OCI-LY3 (cell line): ENCODE measurements at regions not wholly inside any gene's neighbourhood (a gene's known extent, or its start where the extent isn't known, plus 50 kb on each side); places are given as distances from the start of the nearest gene placed in this dataset.

Experiments used
- EZH2phosphoT487 ChIP-seq: fragments of 200-600 bp; shearing (Covaris generic); IDR thresholded peaks from 2 replicates; pipeline ENCODE4 v1.6.1; 2018; ENCODE audit warnings: antibody characterized with exemption, mixed run types, low read depth
- TF ChIP-seq, protein P1 (sequence below): fragments of 200-600, 300-600 bp; sonication (generic); IDR thresholded peaks from 2 replicates; pipeline ENCODE4 v1.5.1; 2014; ENCODE audit warnings: antibody characterized with exemption, low read length, low read depth

DNA sequence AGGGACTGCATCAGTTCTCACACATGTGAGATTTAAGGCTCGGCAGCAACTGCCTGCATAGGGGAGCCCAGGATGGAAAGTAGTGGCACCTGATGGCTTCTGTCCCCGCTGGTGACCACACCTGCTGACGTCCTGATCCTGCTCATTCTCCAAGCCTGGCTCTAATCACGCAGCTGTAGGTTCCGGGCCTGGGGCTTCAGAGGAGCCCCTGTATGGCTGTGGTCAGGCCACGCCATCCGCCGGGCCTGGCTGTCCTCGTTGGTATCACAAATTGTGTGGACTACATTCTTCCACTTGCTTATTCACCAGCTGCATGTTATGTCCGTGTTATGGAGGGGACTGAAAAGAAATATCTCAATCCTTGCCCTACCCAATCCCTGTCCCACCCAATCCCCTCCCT, 580.0 kb downstream of the TBC1D22A start:
- TF ChIP-seq, protein P1, sequence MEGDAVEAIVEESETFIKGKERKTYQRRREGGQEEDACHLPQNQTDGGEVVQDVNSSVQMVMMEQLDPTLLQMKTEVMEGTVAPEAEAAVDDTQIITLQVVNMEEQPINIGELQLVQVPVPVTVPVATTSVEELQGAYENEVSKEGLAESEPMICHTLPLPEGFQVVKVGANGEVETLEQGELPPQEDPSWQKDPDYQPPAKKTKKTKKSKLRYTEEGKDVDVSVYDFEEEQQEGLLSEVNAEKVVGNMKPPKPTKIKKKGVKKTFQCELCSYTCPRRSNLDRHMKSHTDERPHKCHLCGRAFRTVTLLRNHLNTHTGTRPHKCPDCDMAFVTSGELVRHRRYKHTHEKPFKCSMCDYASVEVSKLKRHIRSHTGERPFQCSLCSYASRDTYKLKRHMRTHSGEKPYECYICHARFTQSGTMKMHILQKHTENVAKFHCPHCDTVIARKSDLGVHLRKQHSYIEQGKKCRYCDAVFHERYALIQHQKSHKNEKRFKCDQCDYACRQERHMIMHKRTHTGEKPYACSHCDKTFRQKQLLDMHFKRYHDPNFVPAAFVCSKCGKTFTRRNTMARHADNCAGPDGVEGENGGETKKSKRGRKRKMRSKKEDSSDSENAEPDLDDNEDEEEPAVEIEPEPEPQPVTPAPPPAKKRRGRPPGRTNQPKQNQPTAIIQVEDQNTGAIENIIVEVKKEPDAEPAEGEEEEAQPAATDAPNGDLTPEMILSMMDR = no peak
- TF ChIP-seq EZH2phosphoT487 = no peak
